Large intestine (tissue), 3 donors: ENCODE measurements at regions not wholly inside any gene's neighbourhood (a gene's known extent, or its start where the extent isn't known, plus 50 kb on each side); places are given as distances from the start of the nearest gene placed in this dataset.
A peak's percentile ranks its signal among the peaks of the same experiment; 100 is the strongest.

Source experiments
- DNase-seq, 2 donors: peaks; one replicate each; pipeline versions ENCODE4 v3.0.0 to v3.0.0-alpha.2; 2013
- H3K27ac ChIP-seq: one replicate; pipeline ENCODE4 v1.5.1; 2013; ENCODE audit warnings: low read length
- H3K27me3 ChIP-seq: 2 replicates; pipeline ENCODE4 v1.6.1; 2013; ENCODE audit warnings: low read length; ENCODE audit not compliant: control insufficient read depth, insufficient read depth
- H3K36me3 ChIP-seq: 2 replicates; pipeline ENCODE4 v1.6.1; 2013; ENCODE audit warnings: low read length; ENCODE audit not compliant: control insufficient read depth, insufficient read depth
- H3K4me1 ChIP-seq: one replicate; pipeline ENCODE4 v1.6.1; 2013; ENCODE audit warnings: low read length; ENCODE audit not compliant: control insufficient read depth, insufficient read depth
- H3K4me3 ChIP-seq: one replicate; pipeline ENCODE4 v1.5.1; 2013; ENCODE audit warnings: low read length
- H3K9me3 ChIP-seq: one replicate; pipeline ENCODE4 v1.6.1; 2013; ENCODE audit warnings: mild to moderate bottlenecking, low read depth, low read length, moderate library complexity; ENCODE audit not compliant: control insufficient read depth
- WGBS: methylation state at CpG from one replicate; pipeline ENCODE4 v1.1.5; 2013; ENCODE audit warnings: low lambda C conversion rate; ENCODE audit not compliant: insufficient coverage; 5-methylcytosine and 5-hydroxymethylcytosine counted together

DNA sequence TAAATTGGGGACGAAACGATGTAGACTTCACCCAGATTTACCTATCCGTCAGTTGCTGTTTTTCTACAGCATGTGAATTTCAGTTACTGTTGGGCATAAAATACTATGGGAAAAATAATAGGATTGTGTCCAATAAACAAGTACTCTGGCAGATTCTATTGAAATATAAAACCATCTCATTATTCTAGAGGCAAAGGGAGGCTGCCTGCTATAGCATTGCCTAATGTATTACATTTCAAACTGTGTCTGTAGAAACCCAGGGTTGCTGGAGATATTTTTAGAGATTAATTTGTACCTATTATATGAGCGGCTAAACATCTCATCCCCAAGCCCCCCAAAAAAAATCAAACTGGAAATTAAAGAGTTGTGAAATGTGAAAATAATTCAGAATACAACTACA is 159.6 kb upstream of the IL12A start:
- no peaks in the 10 kb centered on the region for H3K9me3 ChIP-seq
- DNase-seq = no peak
- no peak overlapping the region for H3K27ac ChIP-seq
- no peaks in the 10 kb centered on the region for H3K36me3 ChIP-seq
- no peak overlapping the region for H3K4me3 ChIP-seq
- H3K27me3 ChIP-seq = no peaks in the 10 kb centered on the region
- WGBS = no CpG with 5 or more reads among the region's 4 CpGs
- H3K4me1 ChIP-seq = peaks cover 9% of the 10 kb centered on the region

DNA sequence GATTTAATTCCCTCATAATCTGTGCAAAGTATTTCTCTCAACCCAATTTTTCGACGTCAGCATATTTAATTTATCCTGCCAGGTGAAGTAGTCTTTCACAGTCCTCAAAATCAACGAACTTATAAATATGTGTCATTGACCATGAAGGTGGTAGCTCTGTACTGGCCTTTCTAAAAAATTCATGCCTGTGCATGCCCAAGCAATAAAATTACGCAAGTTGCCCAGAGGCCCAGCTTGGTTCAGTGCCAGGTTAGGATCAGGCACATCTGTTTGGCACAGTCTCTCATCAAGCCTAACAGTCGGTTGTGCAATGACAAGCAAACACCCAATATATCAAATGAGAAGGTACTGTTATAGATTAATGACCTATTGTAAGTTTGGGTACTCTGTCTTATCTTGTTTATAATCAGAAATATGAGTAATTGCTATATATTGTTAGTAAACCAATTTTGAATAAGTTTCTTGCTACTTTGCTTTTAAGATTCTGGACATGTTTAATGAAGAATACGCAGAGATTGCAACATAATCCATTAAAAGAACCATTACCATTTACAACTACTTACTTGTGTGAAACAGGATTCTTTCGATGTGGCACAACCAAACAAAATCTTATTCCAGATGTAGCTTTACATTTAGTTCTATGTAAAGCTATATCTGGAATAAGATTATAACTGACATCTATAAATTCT is 159.0 kb upstream of the IL12A start:
- no peak for DNase-seq
- 90% methylated on average over 3 of the region's 7 CpGs for WGBS
- no peaks in the 10 kb centered on the region for H3K36me3 ChIP-seq
- H3K9me3 ChIP-seq = no peaks in the 10 kb centered on the region
- H3K4me1 ChIP-seq = peaks cover 7% of the 10 kb centered on the region
- no peak overlapping the region for H3K27ac ChIP-seq
- no peak overlapping the region for H3K4me3 ChIP-seq
- no peaks in the 10 kb centered on the region for H3K27me3 ChIP-seq

- no peaks in the 10 kb centered on the region for H3K9me3 ChIP-seq
- WGBS = no CpG with 5 or more reads among the region's 1 CpG
- H3K4me1 ChIP-seq = no peaks in the 10 kb centered on the region
- H3K27ac ChIP-seq = no peak overlapping the region
- no peaks in the 10 kb centered on the region for H3K27me3 ChIP-seq
- no peaks in the 10 kb centered on the region for H3K36me3 ChIP-seq
- H3K4me3 ChIP-seq = no peak overlapping the region
- DNase-seq = no peak
Observed at GRCh38 chr3:159830523-159831154, 158.0 kb upstream of the IL12A start.

DNA sequence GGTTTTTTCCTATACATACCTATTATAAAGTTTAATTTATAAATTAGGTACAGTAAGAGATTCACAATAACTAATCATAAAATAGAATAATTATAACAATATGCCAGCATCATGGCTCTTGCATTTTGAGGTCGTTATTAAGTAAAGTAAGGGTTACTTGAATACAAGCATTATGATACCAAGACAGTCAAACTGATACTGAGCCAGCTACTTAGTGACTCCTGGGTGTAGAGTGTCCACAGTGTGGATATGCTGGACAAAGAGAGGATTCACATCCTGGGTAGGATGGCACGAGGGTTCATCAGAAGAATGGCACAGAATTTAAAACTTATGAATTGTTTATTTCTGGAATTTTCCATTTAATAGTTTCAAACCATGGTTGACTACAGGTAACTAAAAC is 157.2 kb upstream of the IL12A start:
- H3K27ac ChIP-seq = no peak overlapping the region
- H3K36me3 ChIP-seq = no peaks in the 10 kb centered on the region
- WGBS = 100% methylated on average over 1 of the region's 2 CpGs
- H3K27me3 ChIP-seq = no peaks in the 10 kb centered on the region
- DNase-seq = no peak
- no peak overlapping the region for H3K4me3 ChIP-seq
- H3K9me3 ChIP-seq = no peaks in the 10 kb centered on the region
- no peaks in the 10 kb centered on the region for H3K4me1 ChIP-seq

DNA sequence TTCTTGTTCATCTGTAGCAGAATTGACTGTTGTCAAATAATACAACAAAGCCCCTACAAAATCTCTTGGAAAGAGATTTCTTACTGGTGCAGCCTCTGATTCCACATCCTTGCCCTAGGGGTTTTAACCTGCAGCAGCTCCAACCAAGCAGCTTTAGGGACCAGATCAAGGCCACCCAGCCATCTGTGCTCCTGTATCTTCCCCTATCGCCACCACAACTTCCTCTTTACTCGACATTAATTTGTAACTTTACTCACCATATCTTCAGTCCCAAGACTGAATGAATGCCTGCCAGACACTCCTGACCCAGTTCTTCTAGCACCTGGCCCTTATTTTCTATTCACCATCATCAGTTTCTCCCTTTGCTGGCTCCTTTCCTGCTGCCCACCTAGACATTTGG is 156.6 kb upstream of the IL12A start:
- Histone ChIP-seq H3K27ac (no peak overlapping the region), H3K4me3 (no peak overlapping the region), H3K36me3 (no peaks in the 10 kb centered on the region), H3K9me3 (no peaks in the 10 kb centered on the region), H3K4me1 (no peaks in the 10 kb centered on the region), H3K27me3 (no peaks in the 10 kb centered on the region)
- no peak for DNase-seq
- WGBS = 80% methylated on average over 1 of the region's 2 CpGs

GRCh38 chr3:159835126-159835525 is 153.5 kb upstream of the IL12A start:
- no peak overlapping the region for H3K4me3 ChIP-seq
- DNase-seq = no peak
- no CpG with 5 or more reads among the region's 1 CpG for WGBS
- no peaks in the 10 kb centered on the region for H3K36me3 ChIP-seq
- no peaks in the 10 kb centered on the region for H3K4me1 ChIP-seq
- no peak overlapping the region for H3K27ac ChIP-seq
- no peaks in the 10 kb centered on the region for H3K9me3 ChIP-seq
- H3K27me3 ChIP-seq = peaks cover 7% of the 10 kb centered on the region

GRCh38 chr3:159837725-159838124 is 150.9 kb upstream of the IL12A start:
- WGBS = no CpG with 5 or more reads among the region's 3 CpGs
- DNase-seq = no peak
- no peaks in the 10 kb centered on the region for H3K4me1 ChIP-seq
- H3K9me3 ChIP-seq = no peaks in the 10 kb centered on the region
- peaks cover 8% of the 10 kb centered on the region for H3K27me3 ChIP-seq
- no peak overlapping the region for H3K4me3 ChIP-seq
- H3K36me3 ChIP-seq = no peaks in the 10 kb centered on the region
- peak overlapping the region; percentile 22 for H3K27ac ChIP-seq

- Histone ChIP-seq H3K4me1 (no peaks in the 10 kb centered on the region), H3K36me3 (no peaks in the 10 kb centered on the region), H3K9me3 (no peaks in the 10 kb centered on the region), H3K27ac (no peak overlapping the region), H3K4me3 (no peak overlapping the region), H3K27me3 (peaks cover 8% of the 10 kb centered on the region)
- 60% methylated on average over 1 of the region's 2 CpGs for WGBS
- no peak for DNase-seq
Observed at GRCh38 chr3:159838938-159839337, 149.7 kb upstream of the IL12A start.

GRCh38 chr3:159839561-159840379 is 148.9 kb upstream of the IL12A start, which contains the start of gene SCHIP1:
TSS of gene SCHIP1 (plus strand) at chr3:159839861.
- Histone ChIP-seq H3K4me1 (no peaks in the 10 kb centered on the region), H3K27ac (peak within 1 kb of the TSS; percentile 9), H3K36me3 (no peaks in the 10 kb centered on the region), H3K9me3 (no peaks in the 10 kb centered on the region), H3K4me3 (peak within 1 kb of the TSS; percentile 16), H3K27me3 (peaks cover 8% of the 10 kb centered on the region)
- no CpG with 5 or more reads among the region's 30 CpGs for WGBS
- DNase-seq = peak in 1 of 2 donors; percentile 48

DNA sequence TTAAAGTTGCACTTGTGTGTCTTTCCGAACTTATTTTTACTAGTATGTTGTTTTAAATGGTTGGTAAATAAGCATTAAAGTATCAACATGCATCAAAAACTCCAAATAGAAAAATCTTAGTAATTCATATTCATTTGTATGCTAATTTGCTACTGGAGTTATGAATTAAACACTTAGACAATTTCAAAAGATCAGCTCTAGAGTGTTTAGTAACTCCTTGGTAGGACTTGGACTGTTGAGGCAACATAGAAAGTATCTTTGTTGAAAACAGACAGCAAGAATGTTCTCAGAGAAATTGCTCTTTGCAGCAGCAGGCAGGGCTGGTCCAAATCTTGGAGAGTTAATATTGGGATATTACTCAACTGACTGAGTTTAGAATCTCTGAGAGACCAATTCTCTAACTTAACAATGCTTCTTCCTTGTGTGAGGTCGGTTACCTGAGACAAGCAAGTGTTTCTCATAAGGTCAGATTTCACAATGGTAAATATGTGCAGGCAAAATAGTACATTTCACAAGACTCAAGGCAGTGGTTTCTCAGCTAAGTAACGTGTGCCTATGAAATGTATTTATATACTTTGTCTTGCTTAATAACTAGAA is 147.8 kb upstream of the IL12A start:
- Histone ChIP-seq H3K27me3 (peaks cover 8% of the 10 kb centered on the region), H3K4me1 (no peaks in the 10 kb centered on the region), H3K9me3 (no peaks in the 10 kb centered on the region), H3K27ac (peak overlapping the region; percentile 1), H3K36me3 (no peaks in the 10 kb centered on the region), H3K4me3 (peak overlapping the region; percentile 16)
- DNase-seq = peak in 1 of 2 donors; percentile 24
- no CpG with 5 or more reads among the region's 3 CpGs for WGBS
